Stimulated activated CD4-positive, alpha-beta T cell treated with anti-CD3 and anti-CD28 coated beads, Interleukin-12 subunit alpha, Interleukin-12 subunit beta, amount 100 ng/mL, for 48 hours (primary cell): ENCODE measurements at regions not wholly inside any gene's neighbourhood (a gene's known extent, or its start where the extent isn't known, plus 50 kb on each side); places are given as distances from the start of the nearest gene placed in this dataset.
"Not testable (repeated sequence)": the region's sequence is repeated elsewhere in the genome, so short reads cannot be mapped to it uniquely, and the experiment has no call there.

Experiments used
- DNase-seq, 3 donors: peaks; one replicate each; pipeline ENCODE4 v3.0.0-alpha.2; 2020; ENCODE audit warnings: low read depth in 2 of 3, low spot score in 1 of 3

- no peak for DNase-seq
Measured at GRCh38 chr13:86409466-86410241, 610.4 kb upstream of the SLITRK6 start.

- no peak for DNase-seq
Measured at GRCh38 chr13:86425170-86425815, 626.1 kb upstream of the SLITRK6 start.

GRCh38 chr13:86426437-86426836, 627.2 kb upstream of the SLITRK6 start:
- DNase-seq: no peak

- no peak for DNase-seq
Measured at GRCh38 chr13:86429756-86430155, 630.5 kb upstream of the SLITRK6 start.

- no peak for DNase-seq
Measured at GRCh38 chr13:86438034-86438433, 638.8 kb upstream of the SLITRK6 start.

- no peak for DNase-seq
Measured at GRCh38 chr13:86445206-86445605, 646.0 kb upstream of the SLITRK6 start.

GRCh38 chr13:86445672-86446071, 646.5 kb upstream of the SLITRK6 start:
- no peak for DNase-seq

- no peak for DNase-seq
Measured at GRCh38 chr13:86446311-86446710, 647.1 kb upstream of the SLITRK6 start.

- no peak for DNase-seq
Measured at GRCh38 chr13:86447479-86447878, 648.3 kb upstream of the SLITRK6 start.

- DNase-seq: no peak
Measured at GRCh38 chr13:86462011-86462410, 662.8 kb upstream of the SLITRK6 start.

- no peak for DNase-seq
Measured at GRCh38 chr13:86464193-86464592, 665.0 kb upstream of the SLITRK6 start.

- no peak for DNase-seq
Measured at GRCh38 chr13:86474971-86475370, 675.8 kb upstream of the SLITRK6 start.

- no peak for DNase-seq
Measured at GRCh38 chr13:86476656-86477055, 677.4 kb upstream of the SLITRK6 start.

- DNase-seq: no peak
Measured at GRCh38 chr13:86486582-86486981, 687.4 kb upstream of the SLITRK6 start.

GRCh38 chr13:86491121-86491520, 691.9 kb upstream of the SLITRK6 start:
- no peak for DNase-seq

GRCh38 chr13:86501931-86502330, 702.7 kb upstream of the SLITRK6 start:
- DNase-seq: not testable (repeated sequence)

- DNase-seq: no peak
Measured at GRCh38 chr13:86510792-86511191, 711.6 kb upstream of the SLITRK6 start.

- DNase-seq: no peak
Measured at GRCh38 chr13:86541461-86541860, 742.2 kb upstream of the SLITRK6 start.

- no peak for DNase-seq
Measured at GRCh38 chr13:86554066-86554465, 754.8 kb upstream of the SLITRK6 start.

GRCh38 chr13:86559901-86560300, 760.7 kb upstream of the SLITRK6 start:
- DNase-seq: no peak

GRCh38 chr13:86562866-86563265, 763.6 kb upstream of the SLITRK6 start:
- DNase-seq: no peak

- DNase-seq: no peak
Measured at GRCh38 chr13:86563308-86563707, 764.1 kb upstream of the SLITRK6 start.

- DNase-seq: no peak
Measured at GRCh38 chr13:86567119-86567518, 767.9 kb upstream of the SLITRK6 start.
